ENCODE measurements at regions not wholly inside any gene's neighbourhood (a gene's known extent, or its start where the extent isn't known, plus 50 kb on each side); places are given as distances from the start of the nearest gene placed in this dataset.

DNA sequence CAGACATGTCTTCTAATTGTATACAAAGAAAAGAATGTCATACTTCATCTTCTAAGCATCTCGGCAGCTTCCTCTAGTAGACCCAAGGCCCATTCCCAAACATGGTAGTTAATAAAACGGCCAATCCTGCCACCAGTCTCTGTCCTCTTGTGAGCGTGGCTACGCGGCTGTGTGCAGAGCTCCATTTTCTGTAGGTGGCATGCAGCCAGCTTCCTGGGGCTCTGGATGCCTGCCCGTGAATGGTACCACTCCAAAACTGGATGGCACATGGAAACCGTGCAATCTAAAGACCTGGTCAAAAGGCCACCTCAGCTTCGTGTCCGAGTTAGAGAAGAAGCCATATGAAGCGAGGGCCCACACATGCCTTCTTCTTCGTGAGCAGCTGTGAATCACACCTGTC, 110.7 kb downstream of the SIPA1L2 start:
- DNase-seq (ENCODE audit: low read depth in 3 of 3) = no peak

DNA sequence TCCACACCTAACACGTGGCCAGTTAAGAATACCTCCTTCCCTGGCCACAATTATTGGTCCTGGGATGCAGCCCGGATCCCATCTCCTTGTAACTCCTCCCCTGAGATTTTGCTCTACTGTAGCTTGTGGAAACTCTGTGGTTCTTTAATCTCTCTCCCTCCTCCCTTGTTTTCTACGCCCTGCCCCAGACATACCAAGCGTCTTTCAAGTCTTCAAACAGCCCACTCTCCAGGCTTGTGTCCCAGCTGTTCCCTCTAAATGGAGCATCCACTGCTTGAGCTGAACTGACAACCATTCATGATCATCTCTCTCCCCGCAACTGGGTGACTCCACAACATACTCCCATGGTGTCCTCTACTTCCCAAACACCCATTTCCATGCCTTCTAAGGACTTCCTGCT, 111.6 kb downstream of the SIPA1L2 start:
- DNase-seq (ENCODE audit: low read depth in 3 of 3) = no peak

- no peak for DNase-seq (ENCODE audit: low read depth in 3 of 3)
Measured at GRCh38 chr1:232517204-232517603, 112.7 kb downstream of the SIPA1L2 start.

GRCh38 chr1:232515706-232516105, 114.2 kb downstream of the SIPA1L2 start:
- DNase-seq (ENCODE audit: low read depth in 3 of 3) = no peak

GRCh38 chr1:232512712-232513111, 117.2 kb downstream of the SIPA1L2 start:
- no peak for DNase-seq (ENCODE audit: low read depth in 3 of 3)

DNA sequence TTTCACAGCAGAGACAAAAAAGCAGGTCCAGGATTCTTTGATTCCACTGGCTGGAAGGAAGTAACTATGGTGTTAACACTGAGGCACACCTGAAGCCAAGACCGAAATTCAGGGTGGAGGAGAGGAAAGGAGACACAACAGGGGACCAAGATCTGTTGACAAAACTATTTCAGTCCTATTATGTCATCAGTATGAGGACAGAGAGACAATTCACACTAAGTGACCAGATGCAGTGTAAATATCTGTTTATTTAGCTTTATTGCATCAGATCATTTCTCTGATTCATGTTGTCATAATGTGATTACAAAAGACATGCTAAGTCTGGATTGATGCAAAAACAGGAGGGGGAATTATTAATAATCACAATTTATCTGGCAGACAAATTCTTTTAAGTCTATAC, 118.8 kb downstream of the SIPA1L2 start:
- DNase-seq (ENCODE audit: low read depth in 3 of 3) = no peak

DNA sequence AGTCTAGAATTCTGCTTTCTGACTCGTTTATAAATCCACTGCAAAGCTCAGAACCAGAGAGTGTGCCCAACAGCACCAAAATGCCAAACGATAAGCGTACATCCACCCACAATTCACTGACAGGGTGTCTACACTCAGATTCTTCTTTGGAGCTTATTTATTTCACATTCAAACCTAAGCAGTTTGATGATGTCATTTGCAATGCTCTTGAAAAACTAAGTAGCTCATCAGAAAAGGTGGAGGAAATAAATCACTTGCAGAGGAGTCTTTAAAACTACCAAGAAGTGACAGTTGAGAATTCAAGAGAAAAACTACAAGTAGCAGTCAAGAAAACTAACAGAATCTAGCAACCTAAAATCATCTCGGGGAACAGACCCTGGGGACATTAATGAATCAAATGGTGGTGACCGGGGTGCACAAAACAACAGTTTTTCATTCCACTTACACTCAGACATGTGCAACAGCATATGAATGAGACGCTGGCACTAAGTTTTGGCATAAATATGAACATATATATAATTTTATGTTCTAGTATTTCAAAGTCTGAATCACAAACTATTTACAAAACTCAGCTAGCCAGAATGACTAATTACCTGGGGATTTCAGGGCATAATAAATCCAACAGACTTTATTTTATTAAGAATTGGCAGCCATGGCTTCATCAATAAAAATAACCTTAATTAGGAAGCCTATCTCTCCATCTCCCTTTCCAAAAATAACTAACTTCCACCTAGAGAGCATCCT, 119.4 kb downstream of the SIPA1L2 start:
- DNase-seq (ENCODE audit: low read depth in 3 of 3) = no peak

GRCh38 chr1:232509570-232509969, 120.4 kb downstream of the SIPA1L2 start:
- no peak for DNase-seq (ENCODE audit: low read depth in 3 of 3)

GRCh38 chr1:232508130-232508701, 121.7 kb downstream of the SIPA1L2 start:
- no peak for DNase-seq (ENCODE audit: low read depth in 3 of 3)

DNA sequence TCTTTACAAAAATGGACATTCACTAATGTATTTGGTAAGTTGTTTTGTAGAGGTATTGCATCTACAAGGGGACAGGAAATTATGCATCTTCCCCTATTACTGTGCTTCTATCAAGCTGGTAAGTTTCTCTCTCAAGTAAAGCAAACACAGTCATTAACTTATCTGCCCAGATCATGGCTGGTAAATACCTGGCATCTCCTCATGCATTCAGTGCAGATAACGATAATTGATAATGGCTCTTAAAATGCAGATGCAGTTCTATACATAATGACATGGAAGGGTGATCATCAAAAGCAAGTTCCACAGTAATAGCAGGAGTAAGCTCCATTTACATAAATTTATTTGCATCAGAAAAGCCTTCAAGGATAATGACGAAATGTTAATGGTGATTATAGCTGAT, 122.4 kb downstream of the SIPA1L2 start:
- no peak for DNase-seq (ENCODE audit: low read depth in 3 of 3)

GRCh38 chr1:232505884-232506283, 124.0 kb downstream of the SIPA1L2 start:
- DNase-seq (ENCODE audit: low read depth in 3 of 3) = no peak

- no peak for DNase-seq (ENCODE audit: low read depth in 3 of 3)
Measured at GRCh38 chr1:232504651-232505050, 125.3 kb downstream of the SIPA1L2 start.

GRCh38 chr1:232503497-232503896, 126.4 kb downstream of the SIPA1L2 start:
- DNase-seq (ENCODE audit: low read depth in 3 of 3) = no peak

DNA sequence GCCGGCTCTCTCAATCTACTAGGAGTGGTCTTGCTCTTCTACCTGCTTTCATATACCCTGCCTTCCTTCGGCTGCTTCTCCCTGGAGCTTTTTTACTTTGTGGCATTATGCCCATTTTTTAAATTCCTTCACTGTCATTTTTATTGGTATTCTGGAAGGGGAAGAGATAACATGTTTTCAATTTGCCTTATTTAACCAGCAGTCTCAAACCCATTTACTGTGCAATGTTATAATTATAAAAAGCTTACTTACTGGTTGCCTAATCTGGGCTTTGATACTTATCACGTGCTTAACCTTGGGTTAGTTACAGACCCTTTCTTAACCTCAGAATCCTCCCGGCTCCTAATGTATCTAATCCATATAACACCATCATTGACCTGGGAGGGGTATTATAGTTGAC, 128.1 kb downstream of the SIPA1L2 start:
- no peak for DNase-seq (ENCODE audit: low read depth in 3 of 3)

GRCh38 chr1:232499188-232499587, 130.7 kb downstream of the SIPA1L2 start:
- DNase-seq (ENCODE audit: low read depth in 3 of 3) = no peak

DNA sequence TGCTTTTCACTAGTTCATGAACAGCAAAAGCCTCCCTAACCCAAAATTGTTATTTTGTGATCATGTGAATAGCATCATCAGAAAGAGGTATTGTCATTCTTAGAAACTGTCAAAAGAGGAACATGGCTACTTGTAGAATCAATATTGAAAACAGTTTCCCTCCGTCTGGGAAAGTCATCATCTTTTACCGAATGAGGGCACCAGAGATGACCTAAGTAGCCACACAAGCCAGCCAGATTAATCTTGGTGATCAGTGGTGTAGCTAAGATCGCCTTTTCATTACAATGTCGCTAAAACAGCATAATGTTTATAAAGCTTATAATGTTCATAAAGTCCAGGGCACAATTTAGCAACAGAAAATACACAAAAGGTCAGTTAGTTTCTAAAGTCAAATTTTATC, 136.1 kb downstream of the SIPA1L2 start:
- DNase-seq (ENCODE audit: low read depth in 3 of 3) = no peak

- no peak for DNase-seq (ENCODE audit: low read depth in 3 of 3)
Measured at GRCh38 chr1:232489256-232489655, 140.7 kb downstream of the SIPA1L2 start.

DNA sequence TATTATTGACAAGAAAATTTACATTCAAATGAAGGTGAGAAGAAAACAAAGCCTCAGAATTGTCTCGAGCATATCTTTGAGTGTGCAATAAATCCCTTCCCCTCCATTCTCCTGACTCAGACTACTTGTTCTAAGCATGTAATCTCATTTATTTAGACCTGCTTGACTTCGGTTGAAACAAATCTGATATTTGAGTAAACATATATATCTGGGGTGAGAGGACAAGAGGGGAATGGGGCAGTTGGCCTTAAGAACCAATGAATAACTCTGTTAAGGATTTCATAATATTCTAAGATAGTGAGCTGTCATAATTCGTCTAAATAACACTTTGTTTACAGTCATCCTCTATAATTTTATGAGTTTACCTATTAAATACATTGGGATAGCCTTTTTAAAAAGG, 142.7 kb downstream of the SIPA1L2 start:
- no peak for DNase-seq (ENCODE audit: low read depth in 3 of 3)

DNA sequence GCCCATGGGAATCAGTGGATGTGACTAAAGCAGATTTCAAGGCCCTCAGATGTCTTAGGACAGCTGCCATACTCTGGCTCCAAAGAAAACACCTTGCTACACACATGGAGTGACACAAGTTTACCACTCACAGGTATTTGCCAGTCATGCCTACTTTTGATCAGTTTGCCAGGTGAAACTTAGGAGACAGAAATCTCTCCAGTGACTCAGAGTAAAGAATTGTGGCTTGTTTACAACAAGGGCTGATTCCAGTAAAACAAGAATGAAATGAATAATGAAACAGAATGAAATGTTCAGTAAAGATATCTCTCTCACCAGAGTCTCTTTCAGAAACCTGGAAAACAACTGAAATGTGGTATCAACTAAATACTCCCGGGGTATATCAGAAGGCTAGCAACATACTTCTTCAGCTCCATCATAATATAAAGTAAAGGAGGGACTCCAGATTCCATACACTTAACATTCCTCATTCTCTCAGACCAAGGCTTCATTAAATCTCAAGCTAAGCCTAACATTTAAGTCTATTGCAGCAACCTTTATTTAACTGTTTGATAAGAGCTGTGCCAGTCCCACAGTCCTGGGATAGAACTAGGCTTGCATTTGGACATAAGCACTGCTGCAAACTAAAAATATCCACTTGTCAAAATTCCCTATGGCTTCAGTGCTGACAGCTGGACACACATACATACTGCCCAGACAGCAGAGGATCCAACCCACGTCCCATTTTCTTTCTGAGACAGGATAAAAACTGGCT, 143.3 kb downstream of the SIPA1L2 start:
- DNase-seq (ENCODE audit: low read depth in 3 of 3) = no peak

- DNase-seq (ENCODE audit: low read depth in 3 of 3) = no peak
Measured at GRCh38 chr1:232486006-232486405, 143.9 kb downstream of the SIPA1L2 start.

- no peak for DNase-seq (ENCODE audit: low read depth in 3 of 3)
Measured at GRCh38 chr1:232484856-232485255, 145.1 kb downstream of the SIPA1L2 start.

DNA sequence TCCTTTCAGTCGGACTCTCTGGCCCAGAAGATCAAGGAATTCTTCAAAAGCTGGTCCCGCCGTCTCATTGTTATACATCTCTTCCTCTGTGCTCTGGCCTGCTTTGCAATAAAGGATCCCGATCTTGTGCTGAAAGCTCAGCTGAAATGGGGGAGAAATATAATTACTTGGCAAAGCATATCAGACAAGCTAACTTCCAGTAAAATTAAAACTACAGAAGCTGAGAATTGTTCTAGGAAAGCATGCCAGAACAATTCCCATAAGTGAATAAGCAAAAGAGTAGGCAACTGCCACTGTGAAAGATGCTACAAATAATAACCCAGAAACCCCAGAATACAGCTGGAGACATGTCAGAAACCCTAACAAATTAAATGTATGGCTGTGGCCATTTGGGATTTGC, 146.1 kb downstream of the SIPA1L2 start:
- DNase-seq (ENCODE audit: low read depth in 3 of 3) = no peak

DNA sequence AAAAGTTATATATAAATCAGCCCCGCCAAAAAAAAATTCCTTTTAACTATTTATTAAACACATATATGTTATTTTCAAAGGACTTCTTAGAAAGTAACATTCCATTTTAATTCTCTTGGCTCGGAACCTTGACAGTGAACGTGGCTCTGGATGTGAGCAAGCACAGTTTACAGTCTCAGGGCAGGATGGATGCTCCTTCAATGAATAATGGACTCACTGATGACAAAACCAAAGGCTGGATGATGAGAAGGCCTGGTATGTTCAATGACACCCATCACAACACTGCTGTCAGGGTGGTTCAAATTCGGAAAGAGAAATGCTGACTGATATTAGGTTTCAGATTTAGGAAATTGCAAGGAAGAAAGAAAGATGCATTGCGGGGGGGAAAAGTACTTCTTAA, 148.8 kb downstream of the SIPA1L2 start:
- no peak for DNase-seq (ENCODE audit: low read depth in 3 of 3)

Data from stimulated activated CD4-positive, alpha-beta T cell treated with anti-CD3 and anti-CD28 coated beads, TNF-alpha, amount 100 ng/mL, for 48 hours (primary cell).